ENCODE measurements at regions not wholly inside any gene's neighbourhood (a gene's known extent, or its start where the extent isn't known, plus 50 kb on each side); places are given as distances from the start of the nearest gene placed in this dataset.

DNA sequence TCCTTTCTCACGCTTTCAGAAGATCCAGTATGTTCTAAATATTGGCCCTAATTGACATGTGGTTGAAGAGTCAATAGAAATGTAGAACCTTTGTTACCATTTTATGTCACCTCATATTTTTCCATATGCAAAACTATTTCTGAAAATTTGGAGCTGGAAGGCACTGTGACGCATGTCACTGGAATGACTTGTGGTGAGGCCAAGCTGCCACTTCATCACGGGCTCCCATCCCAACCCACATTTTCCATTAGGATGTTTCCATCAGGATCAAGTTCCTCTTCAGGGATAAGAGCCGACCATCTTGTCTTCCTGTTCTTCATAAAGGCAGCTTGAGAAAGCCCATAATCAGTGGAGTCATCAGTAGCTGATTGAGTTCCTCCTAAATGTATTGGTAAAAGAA lies 1241.7 kb downstream of the GATA3 start:
- TF ChIP-seq, protein P1, sequence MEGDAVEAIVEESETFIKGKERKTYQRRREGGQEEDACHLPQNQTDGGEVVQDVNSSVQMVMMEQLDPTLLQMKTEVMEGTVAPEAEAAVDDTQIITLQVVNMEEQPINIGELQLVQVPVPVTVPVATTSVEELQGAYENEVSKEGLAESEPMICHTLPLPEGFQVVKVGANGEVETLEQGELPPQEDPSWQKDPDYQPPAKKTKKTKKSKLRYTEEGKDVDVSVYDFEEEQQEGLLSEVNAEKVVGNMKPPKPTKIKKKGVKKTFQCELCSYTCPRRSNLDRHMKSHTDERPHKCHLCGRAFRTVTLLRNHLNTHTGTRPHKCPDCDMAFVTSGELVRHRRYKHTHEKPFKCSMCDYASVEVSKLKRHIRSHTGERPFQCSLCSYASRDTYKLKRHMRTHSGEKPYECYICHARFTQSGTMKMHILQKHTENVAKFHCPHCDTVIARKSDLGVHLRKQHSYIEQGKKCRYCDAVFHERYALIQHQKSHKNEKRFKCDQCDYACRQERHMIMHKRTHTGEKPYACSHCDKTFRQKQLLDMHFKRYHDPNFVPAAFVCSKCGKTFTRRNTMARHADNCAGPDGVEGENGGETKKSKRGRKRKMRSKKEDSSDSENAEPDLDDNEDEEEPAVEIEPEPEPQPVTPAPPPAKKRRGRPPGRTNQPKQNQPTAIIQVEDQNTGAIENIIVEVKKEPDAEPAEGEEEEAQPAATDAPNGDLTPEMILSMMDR (IDR thresholded peaks at IDR 0.05) = no peak
- no peak for TF ChIP-seq POLR2A (IDR thresholded peaks at IDR 0.05)
